IMR-90 (cell line): ENCODE measurements at regions not wholly inside any gene's neighbourhood (a gene's known extent, or its start where the extent isn't known, plus 50 kb on each side); places are given as distances from the start of the nearest gene placed in this dataset.

Experiments
- CEBPB ChIP-seq: IDR thresholded peaks from 2 replicates; pipeline ENCODE4 v1.6.1; 2012; ENCODE audit warnings: low read depth, low read length, improper control_type of control experiment
- MAFK ChIP-seq: IDR thresholded peaks from 2 replicates; pipeline ENCODE4 v1.6.1; 2012; ENCODE audit warnings: low read depth, low read length, improper control_type of control experiment
- MXI1 ChIP-seq: IDR thresholded peaks from 2 replicates; pipeline ENCODE4 v1.6.1; 2012; ENCODE audit warnings: low read depth, mild to moderate bottlenecking, low read length, moderate library complexity, borderline replicate concordance
- NFE2L2 ChIP-seq: fragments of 150-350 bp; IDR thresholded peaks from 2 replicates; pipeline ENCODE4 v1.6.1; 2016; ENCODE audit warnings: low read depth, mild to moderate bottlenecking, low read length
- POLR2A ChIP-seq: IDR thresholded peaks from 2 replicates; pipeline ENCODE4 v1.6.1; 2012; ENCODE audit warnings: mild to moderate bottlenecking, low read depth, low read length
- TF ChIP-seq, protein P1 (sequence below): conservative IDR thresholded peaks from 2 replicates; pipeline ENCODE4 v1.5.1; 2012; ENCODE audit warnings: mild to moderate bottlenecking, low read depth, low read length, improper control_type of control experiment

DNA sequence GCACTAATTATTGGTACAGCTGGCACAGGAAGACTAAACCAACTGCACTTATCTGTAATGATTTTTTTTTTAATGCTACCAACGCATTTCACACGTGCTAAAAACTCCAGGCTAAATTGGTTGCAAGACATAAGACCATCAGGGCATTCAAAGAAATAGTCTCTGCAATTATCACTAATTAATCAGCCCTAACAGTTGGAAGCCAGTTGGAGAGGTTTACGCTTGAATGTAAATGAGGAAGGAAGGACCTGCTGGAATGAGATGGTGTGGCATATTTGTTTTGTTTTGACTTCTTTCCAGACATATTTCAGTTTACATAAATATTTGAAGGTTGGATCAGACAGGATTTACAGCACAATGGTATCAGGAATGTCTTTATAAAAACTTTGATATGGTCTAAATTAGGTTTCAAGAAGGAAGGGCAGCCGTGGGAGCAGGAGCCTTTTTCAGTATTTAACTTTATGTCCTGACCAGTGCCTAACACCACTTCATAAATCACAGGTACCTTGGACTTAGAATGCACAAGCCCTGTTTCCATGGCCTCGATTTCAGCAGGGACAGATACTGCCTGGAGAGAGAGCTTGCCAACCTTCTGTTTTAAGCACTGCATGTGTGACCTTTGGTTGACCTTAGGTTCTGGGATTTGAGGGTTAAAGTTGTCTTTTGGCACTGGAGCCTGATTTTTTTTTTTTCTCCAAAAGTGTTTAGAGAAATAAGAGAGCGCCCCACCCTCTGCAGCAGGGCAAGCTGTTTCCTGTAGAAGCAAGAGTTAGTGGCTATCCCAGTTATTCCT, 199.8 kb upstream of the MAP3K1 start (continued):
- TF ChIP-seq, protein P1, sequence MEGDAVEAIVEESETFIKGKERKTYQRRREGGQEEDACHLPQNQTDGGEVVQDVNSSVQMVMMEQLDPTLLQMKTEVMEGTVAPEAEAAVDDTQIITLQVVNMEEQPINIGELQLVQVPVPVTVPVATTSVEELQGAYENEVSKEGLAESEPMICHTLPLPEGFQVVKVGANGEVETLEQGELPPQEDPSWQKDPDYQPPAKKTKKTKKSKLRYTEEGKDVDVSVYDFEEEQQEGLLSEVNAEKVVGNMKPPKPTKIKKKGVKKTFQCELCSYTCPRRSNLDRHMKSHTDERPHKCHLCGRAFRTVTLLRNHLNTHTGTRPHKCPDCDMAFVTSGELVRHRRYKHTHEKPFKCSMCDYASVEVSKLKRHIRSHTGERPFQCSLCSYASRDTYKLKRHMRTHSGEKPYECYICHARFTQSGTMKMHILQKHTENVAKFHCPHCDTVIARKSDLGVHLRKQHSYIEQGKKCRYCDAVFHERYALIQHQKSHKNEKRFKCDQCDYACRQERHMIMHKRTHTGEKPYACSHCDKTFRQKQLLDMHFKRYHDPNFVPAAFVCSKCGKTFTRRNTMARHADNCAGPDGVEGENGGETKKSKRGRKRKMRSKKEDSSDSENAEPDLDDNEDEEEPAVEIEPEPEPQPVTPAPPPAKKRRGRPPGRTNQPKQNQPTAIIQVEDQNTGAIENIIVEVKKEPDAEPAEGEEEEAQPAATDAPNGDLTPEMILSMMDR: no peak
- TF ChIP-seq NFE2L2: no peak
- no peak for TF ChIP-seq POLR2A
- TF ChIP-seq CEBPB: no peak
- TF ChIP-seq MAFK: no peak
- TF ChIP-seq MXI1: no peak
